GM12873 (cell line): ENCODE measurements at regions not wholly inside any gene's neighbourhood (a gene's known extent, or its start where the extent isn't known, plus 50 kb on each side); places are given as distances from the start of the nearest gene placed in this dataset.

Experiments used
- TF ChIP-seq, protein P1 (sequence below): IDR thresholded peaks from 2 replicates; pipeline ENCODE4 v1.5.1; 2012; ENCODE audit warnings: low read depth, mild to moderate bottlenecking, moderate library complexity, low read length, control low read depth; ENCODE audit not compliant: insufficient read depth; ENCODE audit errors: missing control alignments

DNA sequence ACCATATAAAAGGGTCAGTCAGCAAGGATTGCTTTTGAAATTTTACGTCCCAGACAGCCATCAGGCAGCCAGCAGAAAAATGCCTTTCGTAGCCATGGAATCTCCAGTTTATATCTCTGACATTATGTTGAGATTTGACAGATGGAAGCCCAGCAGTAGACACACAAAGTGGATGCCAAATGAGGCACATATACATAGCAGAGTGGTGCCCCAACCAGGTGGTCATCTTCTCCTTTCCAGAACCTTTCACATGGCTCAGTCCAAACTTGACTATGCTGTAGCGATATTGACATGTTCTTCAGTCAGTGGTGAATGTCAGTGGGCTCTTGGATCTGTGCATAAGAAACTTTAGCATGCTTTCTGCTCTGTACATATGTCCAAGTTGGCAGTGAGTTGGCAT, 123.3 kb upstream of the GBE1 start:
- TF ChIP-seq, protein P1, sequence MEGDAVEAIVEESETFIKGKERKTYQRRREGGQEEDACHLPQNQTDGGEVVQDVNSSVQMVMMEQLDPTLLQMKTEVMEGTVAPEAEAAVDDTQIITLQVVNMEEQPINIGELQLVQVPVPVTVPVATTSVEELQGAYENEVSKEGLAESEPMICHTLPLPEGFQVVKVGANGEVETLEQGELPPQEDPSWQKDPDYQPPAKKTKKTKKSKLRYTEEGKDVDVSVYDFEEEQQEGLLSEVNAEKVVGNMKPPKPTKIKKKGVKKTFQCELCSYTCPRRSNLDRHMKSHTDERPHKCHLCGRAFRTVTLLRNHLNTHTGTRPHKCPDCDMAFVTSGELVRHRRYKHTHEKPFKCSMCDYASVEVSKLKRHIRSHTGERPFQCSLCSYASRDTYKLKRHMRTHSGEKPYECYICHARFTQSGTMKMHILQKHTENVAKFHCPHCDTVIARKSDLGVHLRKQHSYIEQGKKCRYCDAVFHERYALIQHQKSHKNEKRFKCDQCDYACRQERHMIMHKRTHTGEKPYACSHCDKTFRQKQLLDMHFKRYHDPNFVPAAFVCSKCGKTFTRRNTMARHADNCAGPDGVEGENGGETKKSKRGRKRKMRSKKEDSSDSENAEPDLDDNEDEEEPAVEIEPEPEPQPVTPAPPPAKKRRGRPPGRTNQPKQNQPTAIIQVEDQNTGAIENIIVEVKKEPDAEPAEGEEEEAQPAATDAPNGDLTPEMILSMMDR = no peak

DNA sequence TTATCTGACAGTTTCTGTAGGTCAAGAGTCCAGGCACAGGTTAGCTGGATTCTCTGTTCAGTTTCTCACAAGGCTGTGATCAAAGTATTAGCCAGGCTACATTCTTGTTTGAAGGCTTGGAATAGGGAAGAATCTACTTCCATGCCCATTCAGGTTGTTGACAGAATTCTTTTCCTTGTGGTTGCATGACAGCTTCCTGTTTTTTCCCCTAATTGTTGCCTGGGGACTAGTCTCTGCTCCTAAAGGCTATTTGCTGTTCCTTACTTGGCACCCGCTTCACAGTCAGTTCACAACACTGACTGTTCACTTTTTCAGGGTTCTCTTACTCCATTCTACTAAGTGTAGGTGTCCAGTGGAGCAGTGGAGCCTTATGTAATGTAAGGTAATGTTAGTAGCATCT, 115.4 kb upstream of the GBE1 start:
- TF ChIP-seq, protein P1 = no peak

DNA sequence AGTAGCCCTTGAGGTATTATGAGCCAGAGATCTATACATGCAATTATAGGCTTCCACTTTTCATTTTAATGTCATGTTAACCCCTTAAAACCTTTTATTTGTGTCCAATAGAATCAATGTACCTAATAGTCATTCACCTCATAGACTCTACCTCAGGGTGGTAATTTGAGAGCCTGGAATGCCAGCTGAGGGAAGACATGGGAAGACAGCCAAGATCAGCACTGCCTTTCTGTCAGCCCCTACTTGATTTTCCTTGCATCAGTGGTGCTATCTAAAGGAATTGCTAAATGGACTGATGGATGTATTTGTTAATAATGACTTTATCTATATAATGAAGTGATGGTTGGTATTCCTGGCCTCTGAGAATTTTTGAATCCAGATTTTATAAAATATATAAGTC, 113.3 kb upstream of the GBE1 start:
- TF ChIP-seq, protein P1 = no peak

DNA sequence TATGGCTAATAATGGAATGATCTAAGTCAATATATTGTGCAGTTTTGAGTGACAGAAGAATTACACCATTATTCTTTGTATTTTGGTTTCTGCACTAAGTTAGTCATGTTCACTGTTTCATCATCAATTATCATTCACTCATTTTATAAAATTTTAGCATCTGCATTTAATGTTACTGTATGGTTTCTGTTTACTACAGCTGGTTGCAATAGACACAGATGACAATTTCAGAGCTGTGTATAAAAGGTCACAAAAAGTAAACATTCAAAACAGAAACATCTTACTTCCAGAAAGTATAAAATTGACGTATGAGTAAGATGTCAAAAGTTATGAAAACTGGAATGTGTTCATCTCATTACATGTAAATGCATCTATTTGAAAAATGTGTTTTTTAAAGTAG, 111.1 kb upstream of the GBE1 start:
- TF ChIP-seq, protein P1 = no peak

DNA sequence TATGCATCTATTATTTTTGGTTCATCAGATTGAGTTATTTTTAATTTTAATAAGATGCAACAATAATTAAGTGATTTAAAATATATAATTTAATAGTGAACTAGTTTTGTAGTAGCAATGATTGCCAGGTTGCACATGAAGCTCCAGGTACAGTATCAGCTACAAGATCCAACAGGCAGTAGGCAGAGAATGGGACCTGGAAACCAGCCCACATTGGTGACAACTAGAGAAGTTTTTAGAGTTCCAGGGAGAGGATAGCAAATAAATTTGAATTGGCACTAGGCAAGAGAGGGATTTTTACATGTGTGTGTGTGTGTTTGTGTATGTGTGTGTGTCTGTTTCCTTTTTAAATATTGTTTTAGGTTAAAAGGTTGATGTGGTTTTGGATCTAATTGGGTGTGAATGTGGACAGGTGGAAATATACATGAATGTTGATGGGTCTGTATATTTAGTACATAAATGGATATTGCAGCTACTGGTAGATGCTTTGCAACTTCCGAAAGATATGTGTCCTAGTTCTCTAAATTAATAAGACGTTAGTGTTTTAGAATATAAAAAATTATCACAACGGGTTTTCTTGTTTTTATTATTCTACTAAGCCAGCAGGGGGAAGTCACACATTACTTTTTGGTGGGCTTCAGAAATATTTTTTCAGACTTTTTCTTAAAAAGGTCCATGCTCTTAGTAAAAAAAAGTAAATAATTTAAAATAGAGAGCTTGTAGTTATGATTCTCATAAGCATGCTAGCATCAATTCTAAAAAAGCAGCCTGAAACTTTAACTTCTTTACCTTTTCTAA, 110.1 kb upstream of the GBE1 start:
- TF ChIP-seq, protein P1 = no peak

DNA sequence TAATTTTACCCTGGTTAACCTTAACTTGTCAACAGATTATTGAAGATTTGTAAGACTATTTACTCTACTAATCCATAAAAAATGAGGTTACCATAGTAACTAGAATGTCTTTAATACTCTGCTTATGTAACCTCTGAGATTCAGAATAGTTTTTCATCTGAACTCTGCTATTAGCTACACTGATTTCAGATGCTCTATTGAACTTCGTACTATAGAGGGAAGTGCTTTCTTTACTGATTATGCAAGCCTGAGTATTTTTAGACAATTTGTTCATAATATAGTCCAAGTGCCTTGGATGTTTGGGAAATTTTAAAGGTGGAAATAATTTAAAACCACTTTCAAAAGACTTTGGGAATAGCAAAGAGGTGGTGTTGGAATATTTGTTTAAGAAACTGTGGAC, 107.9 kb upstream of the GBE1 start:
- TF ChIP-seq, protein P1 = no peak

DNA sequence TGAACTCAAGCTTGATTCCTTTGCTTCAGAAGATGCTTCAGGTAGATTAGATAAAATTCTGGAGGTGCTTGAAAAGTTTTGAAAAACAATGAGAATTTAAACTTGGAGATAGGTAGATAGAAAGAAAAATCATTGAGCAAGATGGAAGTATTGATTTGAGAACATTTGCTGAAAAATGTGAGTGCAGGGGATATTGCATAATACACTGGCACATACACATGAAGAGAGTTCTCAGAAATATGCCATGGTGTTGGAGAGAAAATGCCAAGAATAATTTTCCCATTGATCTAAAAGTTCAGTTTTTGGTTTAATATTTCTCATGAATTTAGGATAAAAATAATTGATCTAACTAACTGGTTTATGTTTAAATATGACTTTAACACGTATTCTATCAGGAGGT, 107.2 kb upstream of the GBE1 start:
- TF ChIP-seq, protein P1 = no peak
